SK-N-DZ (cell line): ENCODE measurements at regions not wholly inside any gene's neighbourhood (a gene's known extent, or its start where the extent isn't known, plus 50 kb on each side); places are given as distances from the start of the nearest gene placed in this dataset.
"Not testable (repeated sequence)": the region's sequence is repeated elsewhere in the genome, so short reads cannot be mapped to it uniquely, and the experiment has no call there.

Source experiments
- DNase-seq: peaks from one replicate; pipeline ENCODE4 v3.0.0-alpha.2; 2015; ENCODE audit warnings: low spot score

DNA sequence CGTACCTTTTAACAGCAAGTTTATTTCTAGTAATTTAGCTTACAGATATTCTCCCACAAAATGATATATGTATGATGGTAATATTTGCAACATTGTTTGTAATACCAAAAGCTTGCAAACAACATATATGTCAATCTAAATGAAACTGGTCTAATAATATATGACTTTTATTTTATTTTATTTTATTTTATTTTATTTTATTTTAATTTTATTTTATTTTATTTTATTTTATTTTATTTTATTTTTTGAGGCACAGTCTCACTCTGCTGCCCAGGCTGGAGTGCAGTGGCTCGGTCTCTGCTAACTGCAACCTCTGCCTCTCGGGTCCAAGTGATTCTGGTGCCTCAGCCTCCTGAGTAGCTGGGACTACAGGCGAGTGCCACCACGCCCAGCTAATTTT is 94.6 kb upstream of the ABCA1 start:
- DNase-seq: not testable (repeated sequence)

DNA sequence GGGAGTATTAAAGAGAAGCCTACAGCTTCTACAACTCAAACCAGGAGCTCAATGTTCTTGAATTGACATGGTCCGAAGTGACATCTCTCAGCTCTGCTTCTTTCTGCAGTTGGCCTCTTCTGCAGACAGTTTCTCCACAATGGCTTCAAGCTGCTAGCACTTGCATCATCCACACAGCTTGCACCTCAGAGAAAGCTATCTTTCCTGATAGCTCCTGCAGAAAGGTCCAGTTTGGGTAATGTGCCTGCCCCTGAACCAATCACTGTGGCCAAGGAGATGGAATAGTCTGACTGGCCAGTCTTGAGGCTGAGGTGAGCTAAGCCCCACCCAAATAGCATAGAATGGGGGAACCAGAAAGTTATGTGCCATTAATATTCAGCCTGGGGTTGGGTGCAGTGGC is 95.8 kb upstream of the ABCA1 start:
- DNase-seq: no peak

DNA sequence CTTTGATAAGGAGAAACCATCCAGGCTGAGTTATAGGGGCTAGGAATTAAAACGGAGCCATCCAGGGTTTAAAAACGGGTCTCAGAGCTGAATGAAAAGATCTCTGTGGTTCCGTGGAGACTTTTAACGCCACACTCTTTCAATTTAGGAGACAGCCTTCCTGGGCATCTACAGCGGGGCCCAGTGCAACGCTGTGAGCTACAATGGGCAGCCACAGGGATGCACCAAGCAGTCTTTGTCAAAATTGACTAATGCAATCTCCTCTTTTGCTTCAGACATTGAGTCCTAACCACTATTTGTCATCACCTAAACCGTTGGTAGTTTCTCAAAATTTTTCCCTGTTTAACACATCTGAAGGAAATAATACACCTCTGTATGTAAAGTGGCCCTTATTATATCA is 96.6 kb upstream of the ABCA1 start:
- DNase-seq: no peak

DNA sequence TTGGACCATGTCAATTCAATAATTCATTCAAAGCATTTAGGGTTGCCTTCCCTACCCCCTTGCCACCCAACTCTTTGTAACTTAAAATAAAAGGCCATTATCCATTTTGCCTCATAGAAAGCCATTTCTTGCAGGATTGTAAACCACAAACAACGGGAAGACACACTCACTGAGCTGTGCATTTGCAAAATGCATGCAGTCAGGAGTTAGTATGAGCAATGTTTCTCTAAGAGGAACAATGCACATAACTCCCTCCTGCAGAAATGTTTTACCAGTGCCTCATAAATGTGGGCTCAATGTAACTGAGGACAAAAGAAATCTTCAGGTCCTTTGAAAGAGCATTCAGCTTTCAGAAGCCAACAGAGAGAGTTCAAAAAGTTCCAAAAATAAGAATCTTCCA is 98.5 kb upstream of the ABCA1 start:
- DNase-seq: no peak

DNA sequence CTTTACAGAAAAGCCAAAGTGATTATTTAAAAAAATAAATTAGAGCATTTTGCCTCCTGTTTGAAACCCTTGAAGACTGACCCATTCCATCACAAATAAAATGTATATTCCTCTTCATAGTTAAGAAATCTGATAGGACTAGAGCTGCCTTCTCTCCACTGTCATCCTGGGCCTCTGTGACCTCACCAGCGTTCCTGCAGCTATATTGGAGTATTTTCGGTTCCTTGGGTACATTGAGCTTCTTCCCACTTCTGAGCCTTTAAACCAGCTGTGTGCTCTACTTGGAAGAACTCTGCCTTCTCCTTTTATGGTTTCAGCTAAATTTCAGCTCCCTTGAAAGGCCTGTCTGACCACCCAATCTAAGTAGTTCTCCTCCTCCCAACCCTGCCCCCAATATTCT is 99.1 kb upstream of the ABCA1 start:
- no peak for DNase-seq

DNA sequence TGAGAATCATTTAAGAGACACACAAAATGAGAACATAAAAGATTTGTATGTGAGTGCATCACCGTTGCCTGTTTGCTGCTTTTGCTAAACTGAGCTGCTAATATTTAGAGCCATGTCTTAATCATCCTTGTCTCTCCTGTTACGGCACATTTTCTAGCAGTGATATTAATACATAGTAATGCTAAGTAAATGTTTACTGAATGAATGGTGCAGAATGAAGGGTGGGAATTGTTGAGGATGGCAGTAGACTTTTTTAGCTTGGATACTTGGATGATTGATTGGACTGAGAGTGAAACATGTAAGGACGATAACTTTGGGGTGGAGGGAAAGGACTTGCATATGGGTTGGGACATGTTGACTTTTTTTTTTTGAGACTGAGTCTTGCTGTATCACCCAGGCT is 102.3 kb upstream of the ABCA1 start:
- DNase-seq: no peak

DNA sequence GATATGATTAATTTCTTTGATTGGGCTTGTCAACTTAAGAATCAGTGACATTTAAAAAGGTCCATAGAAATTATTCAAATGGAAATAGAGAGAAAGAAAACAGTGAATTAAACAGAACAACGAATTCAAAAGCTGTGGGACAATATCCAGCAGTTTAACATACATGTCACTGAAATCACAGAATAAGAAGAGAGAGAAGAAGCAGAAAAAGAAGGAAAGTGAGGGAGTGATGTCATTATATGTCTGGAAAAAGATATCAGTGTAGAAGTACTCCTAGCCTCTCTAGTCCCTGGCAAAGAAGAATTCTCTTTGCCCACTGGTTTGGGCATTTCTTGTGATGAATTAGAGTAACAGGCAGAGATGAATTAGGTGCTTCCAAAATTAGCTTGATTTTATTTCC is 109.2 kb upstream of the ABCA1 start:
- DNase-seq: no peak

DNA sequence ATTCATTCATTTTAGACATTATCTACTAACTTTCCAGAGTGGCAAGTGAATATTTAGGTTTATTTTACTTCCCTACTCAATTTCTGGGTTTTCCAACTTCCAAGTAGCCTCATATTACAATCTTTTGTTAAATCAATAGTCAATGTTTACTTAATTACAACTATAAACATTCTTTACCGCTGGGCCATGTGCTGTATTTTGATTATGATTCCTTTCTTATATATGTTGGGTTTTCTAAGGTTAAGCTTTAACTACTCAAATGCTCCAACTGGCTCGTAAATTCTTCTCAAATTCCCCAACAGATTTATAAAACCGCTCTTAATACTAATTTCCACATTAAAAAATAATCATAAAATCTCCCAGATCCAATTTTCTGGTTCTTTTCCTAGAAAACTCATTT is 110.1 kb upstream of the ABCA1 start:
- no peak for DNase-seq

DNA sequence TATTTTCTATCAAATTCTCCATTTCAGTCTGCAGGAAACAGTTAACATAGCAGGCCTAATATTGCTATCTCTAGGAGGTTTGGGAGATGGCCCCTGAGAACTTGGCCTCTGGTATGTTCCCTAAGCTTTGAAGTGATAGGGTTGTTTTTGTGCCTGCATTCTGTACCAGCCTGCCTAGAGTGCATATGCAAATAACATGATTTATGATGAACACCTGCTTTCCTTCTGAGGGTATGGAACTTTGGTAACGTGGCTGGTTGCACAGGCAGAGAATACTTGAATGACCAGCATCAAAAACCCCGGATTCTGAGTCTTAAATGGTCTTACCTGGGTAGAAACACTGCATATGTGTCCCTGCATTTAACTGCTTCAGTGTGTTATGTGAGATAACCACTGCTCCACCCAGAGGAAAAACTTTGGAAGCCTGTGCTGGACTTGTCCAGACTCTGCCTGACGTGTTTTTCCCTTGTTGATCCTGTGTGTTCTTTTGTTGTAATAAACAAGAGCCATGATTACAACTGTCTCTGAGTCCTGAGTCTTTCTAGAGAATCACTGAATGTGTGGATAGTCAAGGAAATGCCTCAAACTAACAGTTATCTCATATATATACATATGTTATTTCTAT is 111.3 kb upstream of the ABCA1 start:
- DNase-seq: no peak

DNA sequence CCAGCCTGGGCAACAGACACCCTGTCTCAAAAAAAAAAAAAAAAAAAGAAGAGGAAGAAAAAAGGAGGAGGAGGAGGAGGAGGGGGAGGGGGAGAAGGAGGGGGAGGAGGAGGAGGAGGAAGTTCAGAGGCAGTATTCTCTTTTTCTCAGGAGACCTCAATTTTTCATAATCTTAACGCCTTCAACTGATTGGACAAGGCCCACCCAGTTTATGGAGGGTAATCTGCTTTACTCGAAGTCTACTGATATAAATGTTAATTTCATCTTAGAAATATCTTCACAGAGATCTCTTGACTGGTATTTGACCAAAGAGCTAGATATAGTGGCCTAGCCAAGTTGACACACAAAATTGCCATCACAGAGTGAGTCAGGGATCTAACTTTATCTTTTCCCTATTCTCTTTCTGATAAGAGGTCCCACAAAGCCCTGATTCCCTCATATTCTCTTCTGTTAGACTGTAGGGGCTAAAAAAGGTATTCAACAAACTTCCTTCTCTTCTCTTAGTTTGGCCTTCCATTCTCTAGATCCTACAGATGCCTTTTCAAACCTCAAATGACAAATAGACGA is 115.5 kb upstream of the ABCA1 start:
- no peak for DNase-seq

DNA sequence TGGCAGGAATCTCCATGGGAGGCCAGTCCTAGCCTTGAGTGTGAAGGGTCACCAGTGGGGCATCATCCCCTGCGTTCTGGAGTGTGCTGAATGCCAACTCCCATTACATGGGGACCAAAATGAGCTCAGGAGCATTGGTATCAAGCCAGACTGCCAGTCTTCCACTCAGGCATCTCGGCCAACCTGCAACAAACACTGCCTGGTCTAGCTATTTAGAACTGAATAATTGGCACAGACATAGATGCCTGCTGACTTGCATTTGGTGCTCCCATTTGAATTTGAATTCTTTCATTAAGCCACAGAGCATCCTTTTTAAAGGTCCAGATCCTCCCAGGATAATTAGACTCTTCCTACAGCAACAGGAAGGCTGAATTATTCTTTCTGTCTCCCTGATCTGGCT is 116.6 kb upstream of the ABCA1 start:
- DNase-seq: no peak

DNA sequence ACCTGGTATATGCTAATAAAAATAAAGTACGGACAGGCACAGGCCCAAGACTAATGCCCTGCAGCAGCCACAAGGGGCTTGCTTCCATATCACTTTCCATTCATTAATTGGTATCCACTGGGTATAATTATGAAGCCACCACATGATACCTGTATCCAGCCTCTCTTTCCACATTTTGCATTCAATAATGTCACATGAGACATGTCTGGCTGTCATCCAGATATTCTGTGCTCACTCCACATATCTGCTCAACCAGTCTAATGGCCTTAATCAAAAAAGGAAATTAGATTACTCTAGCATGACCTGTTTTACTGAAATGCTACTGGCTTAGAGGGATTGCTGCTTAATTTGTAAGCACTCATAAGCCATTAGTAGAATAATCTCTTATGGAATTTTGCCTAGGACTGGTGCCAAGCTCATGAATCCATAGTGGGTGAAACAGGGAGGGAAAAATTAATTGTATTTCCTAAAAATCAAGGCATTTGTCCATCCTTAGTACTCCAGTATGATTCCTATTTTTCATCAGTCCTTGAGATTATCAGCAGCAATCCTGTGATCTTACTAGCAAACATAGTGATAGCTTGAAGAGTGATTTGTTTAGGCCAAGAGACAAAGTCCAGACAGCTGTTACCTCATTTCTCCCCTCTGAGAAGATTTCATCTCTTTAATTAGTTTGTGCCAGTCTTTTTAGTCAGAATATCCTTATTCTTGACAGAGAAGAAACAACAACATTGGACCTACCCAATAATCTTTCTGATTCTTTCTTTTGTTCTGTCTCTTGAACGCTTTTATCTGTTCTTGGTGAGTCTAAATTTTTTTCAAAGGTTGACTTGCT is 119.2 kb upstream of the ABCA1 start:
- DNase-seq: peak; percentile 93

DNA sequence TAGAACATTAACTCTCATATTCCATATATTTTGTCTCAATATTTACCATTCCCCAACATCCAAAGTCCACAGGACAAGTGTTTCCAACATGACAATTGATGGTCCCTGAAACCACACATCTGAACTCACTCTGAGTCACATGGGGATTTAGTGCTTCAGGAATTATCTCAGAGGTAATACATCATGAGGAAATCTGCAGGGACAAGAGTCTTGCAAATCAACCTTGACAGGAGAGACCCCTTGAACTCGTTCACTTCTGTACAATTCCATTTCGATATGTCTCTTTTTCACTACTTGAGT is 119.7 kb upstream of the ABCA1 start:
- peak; percentile 57 for DNase-seq

DNA sequence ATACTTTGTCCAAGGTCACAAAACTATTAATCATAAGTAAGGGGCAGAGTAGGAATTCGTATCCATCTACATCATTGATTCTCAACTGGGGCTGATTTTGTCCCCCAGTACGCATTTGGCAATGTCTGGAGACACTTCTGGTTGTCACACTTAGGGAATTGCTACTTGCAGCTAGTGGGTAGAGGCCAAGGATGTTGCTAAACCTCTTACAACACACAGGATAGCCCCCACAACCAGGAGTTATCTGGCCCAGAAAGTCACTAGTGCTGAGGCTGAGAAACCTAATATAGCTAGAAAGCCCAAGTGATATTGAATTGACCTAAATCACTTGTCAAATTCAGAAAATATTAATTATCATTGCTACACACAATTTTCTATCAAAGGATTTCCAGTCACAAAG is 120.4 kb upstream of the ABCA1 start:
- no peak for DNase-seq

DNA sequence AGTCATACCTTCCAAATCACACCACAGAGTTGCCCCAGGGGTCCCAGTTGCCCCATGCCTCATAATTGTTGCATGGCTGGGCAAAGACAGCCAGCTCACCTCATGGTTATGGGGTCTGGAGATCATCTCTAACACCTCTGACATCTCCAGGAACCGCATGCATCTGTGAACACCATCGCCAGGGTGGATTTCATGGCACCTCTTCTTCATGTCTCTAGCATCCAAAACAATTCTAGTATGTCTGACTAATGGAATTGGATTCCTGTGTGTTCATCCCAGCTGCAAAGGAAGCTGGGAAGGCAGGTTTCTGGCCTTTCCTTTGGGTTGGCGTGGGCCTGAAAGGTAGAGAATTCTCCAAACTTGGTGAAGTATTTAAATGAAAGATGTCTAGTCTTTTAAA is 122.3 kb upstream of the ABCA1 start:
- no peak for DNase-seq

DNA sequence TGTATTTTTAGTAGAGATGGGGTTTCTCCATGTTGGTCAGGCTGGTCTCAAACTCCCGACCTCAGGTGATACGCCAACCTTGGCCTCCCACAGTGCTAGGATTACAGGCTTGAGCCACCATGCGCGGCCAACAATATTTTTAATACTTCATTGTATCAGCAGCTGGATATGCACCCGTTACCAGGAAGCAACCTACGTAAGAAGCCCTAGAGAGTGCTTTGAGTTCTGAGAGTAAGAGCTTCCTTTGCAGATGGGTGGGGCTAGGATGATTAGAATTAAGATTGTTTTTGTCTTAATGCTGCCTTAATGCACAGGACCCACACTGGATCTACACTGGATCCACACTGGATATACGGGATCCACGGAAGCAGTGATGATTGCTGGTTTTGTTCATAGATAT is 123.9 kb upstream of the ABCA1 start:
- no peak for DNase-seq

DNA sequence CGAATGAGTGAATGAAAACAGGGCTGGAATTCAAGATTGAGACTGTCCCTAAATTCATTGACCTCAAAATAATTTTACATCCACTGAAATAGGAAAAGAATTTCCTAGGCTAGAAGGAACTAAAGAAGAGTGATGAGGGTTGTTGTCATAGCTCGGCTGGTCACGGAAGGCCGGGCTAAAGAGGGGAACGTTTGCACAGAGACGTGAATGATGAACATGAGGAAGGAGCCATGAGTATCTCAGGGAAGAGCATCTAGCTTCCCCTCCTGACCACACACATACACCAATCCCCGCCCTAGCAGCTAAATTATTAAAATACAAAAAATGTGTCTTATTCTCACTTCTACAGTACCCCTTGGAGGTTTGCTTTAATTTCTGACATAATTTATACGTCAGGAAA is 124.4 kb upstream of the ABCA1 start:
- no peak for DNase-seq

DNA sequence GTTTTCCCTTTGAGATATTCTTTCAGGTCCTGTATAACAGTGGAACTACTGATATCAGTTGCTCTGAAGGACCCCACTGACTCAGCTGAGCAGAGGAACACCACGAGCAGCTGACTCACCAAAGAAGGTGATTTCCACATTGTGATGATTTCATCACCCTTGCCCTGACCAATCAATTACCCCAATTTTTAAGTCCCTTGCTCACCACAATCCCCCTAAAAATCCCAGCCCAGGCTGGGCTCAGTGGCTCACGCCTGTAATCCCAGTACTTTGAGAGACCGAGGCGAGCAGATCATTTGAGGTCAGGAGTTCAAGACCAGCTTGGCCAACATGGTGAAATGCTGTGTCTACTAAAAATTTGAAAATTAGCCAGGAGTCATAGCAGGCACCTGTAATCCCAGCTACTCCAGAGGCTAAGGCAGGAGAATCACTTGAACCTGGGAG is 125.3 kb upstream of the ABCA1 start:
- no peak for DNase-seq

DNA sequence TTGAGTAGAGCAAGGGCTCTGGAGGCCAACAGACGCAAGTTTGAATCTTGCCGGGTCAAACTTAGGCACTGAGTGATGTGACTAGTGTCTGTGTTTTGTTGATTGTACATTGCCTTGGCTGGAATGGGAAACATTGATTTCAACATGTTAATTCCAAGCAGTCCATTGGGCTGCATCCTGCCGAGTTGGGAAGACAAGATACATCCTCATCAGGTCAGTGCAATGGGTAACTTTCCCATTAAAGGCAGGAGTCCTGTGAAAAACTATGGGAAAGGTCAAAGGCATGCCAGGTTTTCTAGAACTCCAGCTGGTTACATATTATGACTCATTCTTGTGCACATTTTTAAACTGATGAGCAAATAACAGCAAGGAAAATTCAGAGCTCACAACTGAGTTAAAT is 126.5 kb upstream of the ABCA1 start:
- no peak for DNase-seq

DNA sequence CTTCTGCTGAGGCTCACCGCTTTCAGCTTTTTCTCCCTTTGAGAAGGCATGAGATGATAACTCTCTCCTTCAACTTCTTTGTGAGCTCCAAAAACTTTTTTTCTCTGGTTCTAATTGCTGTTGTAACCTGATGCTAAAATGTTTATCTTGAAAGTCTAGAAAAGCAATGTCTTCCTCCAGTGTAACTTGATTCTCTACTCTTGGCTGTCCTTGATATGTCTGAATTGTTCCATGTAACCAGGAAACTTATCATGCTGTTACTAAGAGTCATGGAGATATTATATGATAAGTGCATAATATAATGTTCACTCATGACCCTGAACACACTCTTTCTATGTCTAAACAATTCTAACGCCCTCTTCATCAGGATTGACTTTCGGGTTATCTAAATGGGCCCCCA is 128.0 kb upstream of the ABCA1 start:
- DNase-seq: no peak

DNA sequence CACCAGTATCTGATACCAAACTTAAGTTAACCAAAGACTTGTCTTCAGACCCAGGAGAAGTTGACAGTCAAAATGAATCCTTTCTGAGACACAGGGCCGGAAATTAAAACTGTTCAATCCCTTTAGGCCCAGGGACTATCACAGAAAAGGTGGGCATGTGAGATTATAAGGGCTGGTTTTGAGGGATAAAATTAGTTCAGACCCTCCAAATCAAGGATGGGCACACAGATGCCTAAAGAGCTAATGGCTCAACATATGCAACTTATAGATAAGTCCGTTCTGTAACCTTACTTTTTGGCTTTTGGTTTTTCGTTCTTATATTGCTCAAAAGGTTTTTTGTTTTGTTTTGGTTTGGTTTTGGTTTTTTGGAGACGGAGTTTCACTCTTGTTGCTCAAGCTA is 129.6 kb upstream of the ABCA1 start:
- DNase-seq: no peak

DNA sequence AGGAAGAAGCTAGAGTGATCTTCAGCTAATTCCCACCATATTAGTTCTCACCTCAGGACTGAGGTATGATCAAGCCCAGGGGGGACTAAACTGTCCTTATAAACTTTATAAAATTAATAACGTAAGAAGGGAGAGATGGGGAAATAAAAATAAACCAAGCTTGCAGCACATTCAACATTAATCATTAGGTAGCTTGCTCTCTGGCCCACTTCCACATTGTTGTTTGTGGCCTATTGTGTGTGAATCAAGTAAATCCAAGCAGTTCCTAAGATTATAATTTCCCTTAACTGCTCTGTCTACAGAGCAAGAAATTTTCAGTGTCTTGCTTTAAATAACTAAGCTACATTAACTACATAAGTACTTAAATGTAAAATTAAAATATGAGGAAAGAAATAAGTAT is 131.3 kb upstream of the ABCA1 start:
- no peak for DNase-seq

DNA sequence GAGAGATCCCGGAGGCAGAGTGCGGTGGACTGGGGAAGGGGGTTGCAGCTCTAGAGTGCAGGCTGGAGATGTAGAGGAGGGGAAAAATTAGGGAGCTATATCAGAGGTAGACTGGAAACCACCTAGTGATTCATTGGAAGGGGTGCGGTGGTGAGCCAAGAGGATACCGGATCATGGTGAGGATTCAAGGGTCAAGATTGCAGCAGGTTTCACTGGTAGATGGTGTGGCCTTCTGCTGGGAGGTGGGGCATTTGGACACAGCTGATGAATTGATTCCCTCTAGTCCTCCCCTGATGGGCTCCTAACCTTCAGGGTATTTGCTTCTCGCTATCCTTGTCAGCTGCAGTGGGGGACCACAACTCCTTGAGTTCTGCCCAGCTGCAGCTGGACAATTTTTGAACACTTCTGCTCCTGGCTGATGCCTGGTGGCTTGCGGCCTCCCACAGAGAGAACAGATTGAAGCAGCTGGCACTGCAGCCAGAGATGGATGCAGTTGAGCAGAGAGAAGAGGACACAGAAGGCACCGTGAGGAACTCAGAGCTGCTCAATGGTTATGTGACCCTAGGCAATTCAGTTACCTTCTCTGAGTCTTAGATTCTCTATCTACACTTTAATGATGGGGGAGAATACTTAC is 134.4 kb upstream of the ABCA1 start:
- no peak for DNase-seq
